Left ventricle myocardium inferior (tissue), 1 donor: ENCODE measurements at regions not wholly inside any gene's neighbourhood (a gene's known extent, or its start where the extent isn't known, plus 50 kb on each side); places are given as distances from the start of the nearest gene placed in this dataset.

Experiments
- DNase-seq: peaks from one replicate; pipeline ENCODE4 v3.0.0-alpha.2; 2020
- H3K27ac ChIP-seq: fragments of 200-600 bp; replicated peaks from 2 replicates; pipeline ENCODE4 v1.8.0; 2021
- H3K27me3 ChIP-seq: fragments of 200-600 bp; 2 replicates; pipeline ENCODE4 v1.8.0; 2021; ENCODE audit warnings: low read depth
- H3K36me3 ChIP-seq: fragments of 200-600 bp; 2 replicates; pipeline ENCODE4 v1.8.0; 2021
- H3K4me1 ChIP-seq: fragments of 200-600 bp; 2 replicates; pipeline ENCODE4 v1.8.0; 2021
- H3K4me3 ChIP-seq: fragments of 200-600 bp; 2 replicates; pipeline ENCODE4 v1.8.0; 2021; ENCODE audit warnings: mild to moderate bottlenecking, moderate library complexity
- H3K9me3 ChIP-seq: fragments of 200-600 bp; replicated peaks from 2 replicates; pipeline ENCODE4 v1.8.0; 2021
- intact Hi-C: fragments of 100-400 bp; cut with micrococcal nuclease; formaldehyde crosslinking; loops from one replicate; pipeline ENCODE4 v1.11.0; 2022
- TF ChIP-seq, protein P1 (sequence below): fragments of 200-600 bp; IDR thresholded peaks from 2 replicates; pipeline ENCODE4 v1.8.0; 2021; ENCODE audit warnings: antibody characterized with exemption, mild to moderate bottlenecking, borderline replicate concordance
- donor health status: DM: no; HTN: yes; CAD: no; lungs with severe emphysema.

DNA sequence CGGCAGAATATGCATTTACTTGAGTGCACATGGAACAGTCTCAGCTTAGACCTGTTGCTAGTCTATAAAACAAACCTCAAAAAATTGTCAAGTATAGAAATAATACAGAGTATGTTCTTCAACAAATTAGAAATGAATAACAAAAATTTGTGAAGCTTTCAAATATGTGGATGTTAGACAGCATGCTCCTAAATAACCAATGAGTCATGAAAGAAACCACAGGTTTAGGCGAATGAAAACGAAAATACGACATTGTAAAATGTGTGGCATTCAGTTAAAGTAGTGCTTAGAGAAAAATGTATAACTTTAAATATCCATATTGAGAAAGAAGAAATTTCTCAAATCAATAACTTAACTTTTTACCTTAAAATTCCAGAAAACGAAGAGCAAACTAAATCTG, 760.0 kb upstream of the SORCS1 start:
- no peaks in the 10 kb centered on the region for H3K4me1 ChIP-seq
- intact Hi-C loops, result no loop called here
- H3K4me3 ChIP-seq, result no peak overlapping the region
- H3K36me3 ChIP-seq, result no peaks in the 10 kb centered on the region
- peaks cover 20% of the 10 kb centered on the region for H3K9me3 ChIP-seq
- no peak overlapping the region for H3K27ac ChIP-seq
- H3K27me3 ChIP-seq, result peaks cover 5% of the 10 kb centered on the region
- no peak for DNase-seq
- TF ChIP-seq, protein P1, sequence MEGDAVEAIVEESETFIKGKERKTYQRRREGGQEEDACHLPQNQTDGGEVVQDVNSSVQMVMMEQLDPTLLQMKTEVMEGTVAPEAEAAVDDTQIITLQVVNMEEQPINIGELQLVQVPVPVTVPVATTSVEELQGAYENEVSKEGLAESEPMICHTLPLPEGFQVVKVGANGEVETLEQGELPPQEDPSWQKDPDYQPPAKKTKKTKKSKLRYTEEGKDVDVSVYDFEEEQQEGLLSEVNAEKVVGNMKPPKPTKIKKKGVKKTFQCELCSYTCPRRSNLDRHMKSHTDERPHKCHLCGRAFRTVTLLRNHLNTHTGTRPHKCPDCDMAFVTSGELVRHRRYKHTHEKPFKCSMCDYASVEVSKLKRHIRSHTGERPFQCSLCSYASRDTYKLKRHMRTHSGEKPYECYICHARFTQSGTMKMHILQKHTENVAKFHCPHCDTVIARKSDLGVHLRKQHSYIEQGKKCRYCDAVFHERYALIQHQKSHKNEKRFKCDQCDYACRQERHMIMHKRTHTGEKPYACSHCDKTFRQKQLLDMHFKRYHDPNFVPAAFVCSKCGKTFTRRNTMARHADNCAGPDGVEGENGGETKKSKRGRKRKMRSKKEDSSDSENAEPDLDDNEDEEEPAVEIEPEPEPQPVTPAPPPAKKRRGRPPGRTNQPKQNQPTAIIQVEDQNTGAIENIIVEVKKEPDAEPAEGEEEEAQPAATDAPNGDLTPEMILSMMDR, result no peak

DNA sequence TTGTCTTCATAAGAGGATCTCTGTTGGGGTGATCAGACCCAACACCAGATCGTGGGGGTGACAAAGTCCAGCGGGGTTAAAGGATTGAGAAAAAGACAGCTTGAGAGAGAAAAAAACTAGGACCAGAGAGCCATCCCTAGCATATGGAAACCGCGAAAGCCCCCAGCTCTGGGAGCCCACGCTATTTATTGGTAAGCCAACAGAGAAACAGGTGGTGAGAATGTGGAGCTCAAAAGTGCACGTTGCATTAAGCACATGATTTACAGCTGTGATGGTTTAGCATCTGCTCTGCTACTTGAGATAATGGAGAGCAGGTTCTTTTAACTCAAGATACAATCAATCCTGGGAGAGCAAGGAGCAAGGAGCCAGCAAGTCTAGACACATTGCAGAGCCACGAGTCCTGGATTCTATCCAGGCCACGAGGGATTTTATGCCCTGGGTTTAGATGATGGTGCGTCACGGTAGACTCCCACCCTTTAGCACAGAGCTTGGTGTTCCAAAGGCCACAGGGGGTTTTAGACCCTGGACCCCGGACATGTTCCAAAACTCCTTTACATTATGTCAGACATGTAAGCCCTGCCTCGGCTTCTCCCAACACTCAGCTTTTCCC, 755.2 kb upstream of the SORCS1 start:
- no peaks in the 10 kb centered on the region for H3K36me3 ChIP-seq
- intact Hi-C loops, result no loop called here

DNA sequence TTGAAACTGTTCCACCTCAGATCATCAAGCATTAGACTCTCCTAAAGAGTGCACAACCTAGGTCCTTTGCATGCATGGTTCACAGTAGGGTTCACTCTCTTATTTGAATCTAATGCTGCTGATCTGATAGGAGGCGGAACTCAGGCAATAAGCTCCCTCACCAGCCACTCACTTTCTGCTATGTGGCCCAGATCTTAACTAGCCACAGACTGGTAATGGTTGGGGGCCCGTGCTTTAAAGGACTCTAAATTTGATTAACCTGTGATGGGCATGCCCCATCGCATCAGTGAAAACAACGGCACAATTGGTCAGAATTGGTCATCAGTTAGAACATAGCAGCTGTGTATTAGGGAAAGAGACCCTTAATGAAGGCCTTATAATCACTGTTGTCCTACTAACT, 753.7 kb upstream of the SORCS1 start:
- DNase-seq, result no peak
- Histone ChIP-seq H3K9me3 (peaks cover 31% of the 10 kb centered on the region), H3K4me3 (no peak overlapping the region), H3K4me1 (peaks cover 9% of the 10 kb centered on the region), H3K27ac (no peak overlapping the region), H3K27me3 (peaks cover 49% of the 10 kb centered on the region), H3K36me3 (no peaks in the 10 kb centered on the region)
- intact Hi-C loops, result no loop called here
- TF ChIP-seq, protein P1, result no peak

More for the DNA sequence above, 755.2 kb upstream of the SORCS1 start:
- DNase-seq, result no peak
- Histone ChIP-seq H3K9me3 (peaks cover 31% of the 10 kb centered on the region), H3K4me3 (no peak overlapping the region), H3K27me3 (peaks cover 37% of the 10 kb centered on the region), H3K4me1 (peaks cover 4% of the 10 kb centered on the region), H3K27ac (no peak overlapping the region)
- TF ChIP-seq, protein P1, result no peak

DNA sequence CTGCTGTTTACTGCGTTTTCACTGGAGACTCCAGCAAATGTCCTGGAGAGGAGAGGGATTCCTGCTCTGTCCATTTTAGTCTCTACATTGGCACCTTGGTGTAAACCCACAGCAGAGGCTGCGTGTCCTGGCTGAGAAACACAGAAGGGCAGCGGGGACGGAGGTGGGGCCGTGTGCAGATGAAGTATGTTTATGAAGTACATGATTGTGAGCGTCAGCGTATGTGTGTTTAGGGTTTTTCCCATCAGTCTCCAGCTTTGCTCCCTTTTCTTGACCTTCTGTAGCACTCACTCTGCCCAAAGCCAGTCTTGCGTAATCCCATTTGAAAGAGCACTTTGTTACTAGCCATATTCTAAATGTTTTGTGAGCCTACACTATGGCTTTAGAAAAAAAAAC, 750.7 kb upstream of the SORCS1 start:
- peaks cover 45% of the 10 kb centered on the region for H3K27me3 ChIP-seq
- TF ChIP-seq, protein P1, result no peak
- H3K9me3 ChIP-seq, result peaks cover 21% of the 10 kb centered on the region
- H3K36me3 ChIP-seq, result no peaks in the 10 kb centered on the region
- H3K4me1 ChIP-seq, result peaks cover 9% of the 10 kb centered on the region
- no peak overlapping the region for H3K27ac ChIP-seq
- H3K4me3 ChIP-seq, result peak overlapping the region; percentile 48
- intact Hi-C loops, result no loop called here
- no peak for DNase-seq

DNA sequence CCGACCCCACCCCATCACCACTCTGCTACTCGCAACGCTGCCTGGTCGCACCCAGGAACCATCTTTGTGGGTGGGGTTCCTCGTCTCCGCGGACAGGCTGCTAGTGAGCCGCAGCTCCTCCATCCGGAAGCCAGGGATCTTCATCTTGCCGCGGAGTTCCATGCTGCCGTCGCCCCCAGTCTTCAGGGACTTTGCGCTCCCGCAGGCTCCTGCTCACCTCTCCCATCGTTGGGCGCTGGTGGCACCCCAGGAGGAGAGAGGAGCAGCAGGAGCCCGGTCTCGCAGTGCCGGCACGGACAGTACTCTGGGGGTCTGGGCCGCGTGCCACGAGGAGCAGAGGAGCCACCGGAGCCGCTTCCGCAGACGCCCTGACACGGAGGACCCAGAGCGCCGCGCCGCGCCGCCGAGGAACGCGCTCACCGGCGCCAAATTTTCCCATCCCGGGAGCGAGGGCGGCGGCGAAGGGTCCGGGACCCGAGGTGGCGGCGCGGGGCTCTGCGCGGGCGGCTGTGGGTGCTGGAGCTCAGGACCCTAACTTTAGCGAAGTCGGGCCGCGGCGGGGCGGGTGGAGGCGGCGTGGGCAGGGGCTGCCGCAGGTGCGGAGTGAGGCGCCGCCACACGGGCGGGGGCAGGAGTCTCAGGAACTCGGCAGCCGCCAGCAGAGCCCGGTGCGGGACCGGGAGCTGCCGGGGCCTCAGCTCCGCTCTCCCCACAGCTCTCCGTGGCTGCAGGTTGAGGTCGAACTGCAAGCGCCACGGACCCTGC, 750.1 kb upstream of the SORCS1 start:
- intact Hi-C loops, result no loop called here
- H3K9me3 ChIP-seq, result peaks cover 18% of the 10 kb centered on the region
- peak overlapping the region; percentile 48 for H3K4me3 ChIP-seq
- H3K4me1 ChIP-seq, result peaks cover 9% of the 10 kb centered on the region
- no peak overlapping the region for H3K27ac ChIP-seq
- TF ChIP-seq, protein P1, result no peak
- no peaks in the 10 kb centered on the region for H3K36me3 ChIP-seq
- peaks cover 45% of the 10 kb centered on the region for H3K27me3 ChIP-seq
- DNase-seq, result no peak
